Activated naive CD8-positive, alpha-beta T cell treated with anti-CD3 and anti-CD28 coated beads, Interleukin-2, amount 50 U/mL, for 24 hours (primary cell): ENCODE measurements at regions not wholly inside any gene's neighbourhood (a gene's known extent, or its start where the extent isn't known, plus 50 kb on each side); places are given as distances from the start of the nearest gene placed in this dataset.
A peak's percentile ranks its signal among the peaks of the same experiment; 100 is the strongest.

Experiments used
- ATAC-seq: fragments of 150-1000 bp; cut with Tn5 transposase; one replicate; pipeline ENCODE4 v1.10.0; 2021
- DNase-seq: peaks from one replicate; pipeline ENCODE4 v3.0.0; 2021
- H3K27ac Mint-ChIP-seq: one replicate; pipeline ENCODE4 v1.8.0; 2021; ENCODE audit warnings: mild to moderate bottlenecking, mixed read lengths
- H3K27me3 Mint-ChIP-seq: one replicate; pipeline ENCODE4 v1.8.0; 2021; ENCODE audit warnings: mixed read lengths
- H3K36me3 Mint-ChIP-seq: one replicate; pipeline ENCODE4 v1.8.0; 2021; ENCODE audit warnings: low read depth, mixed read lengths
- H3K4me1 Mint-ChIP-seq: one replicate; pipeline ENCODE4 v1.8.0; 2021; ENCODE audit warnings: mixed read lengths
- H3K4me3 Mint-ChIP-seq: one replicate; pipeline ENCODE4 v1.8.0; 2021; ENCODE audit warnings: mild to moderate bottlenecking, moderate library complexity, mixed read lengths
- H3K9me3 Mint-ChIP-seq: one replicate; pipeline ENCODE4 v1.8.0; 2021; ENCODE audit warnings: mixed read lengths

- H3K27ac Mint-ChIP-seq: no peak overlapping the region
Measured at GRCh38 chr4:10192331-10192730, 75.7 kb upstream of the WDR1 start.

GRCh38 chr4:10188400-10189004 is 71.9 kb upstream of the WDR1 start:
- no peaks in the 10 kb centered on the region for H3K36me3 Mint-ChIP-seq
- H3K4me3 Mint-ChIP-seq: no peak overlapping the region
- ATAC-seq: no peak
- no peaks in the 10 kb centered on the region for H3K9me3 Mint-ChIP-seq
- peaks cover 2% of the 10 kb centered on the region for H3K27me3 Mint-ChIP-seq
- H3K27ac Mint-ChIP-seq: no peak overlapping the region
- no peak for DNase-seq
- peaks cover 6% of the 10 kb centered on the region for H3K4me1 Mint-ChIP-seq

More at GRCh38 chr4:10192331-10192730, 75.7 kb upstream of the WDR1 start:
- H3K9me3 Mint-ChIP-seq: no peaks in the 10 kb centered on the region
- no peaks in the 10 kb centered on the region for H3K27me3 Mint-ChIP-seq
- no peaks in the 10 kb centered on the region for H3K4me1 Mint-ChIP-seq
- DNase-seq: no peak
- H3K4me3 Mint-ChIP-seq: no peak overlapping the region
- no peaks in the 10 kb centered on the region for H3K36me3 Mint-ChIP-seq
- no peak for ATAC-seq

- no peak overlapping the region for H3K4me3 Mint-ChIP-seq
- peaks cover 26% of the 10 kb centered on the region for H3K4me1 Mint-ChIP-seq
- ATAC-seq (no peak), DNase-seq (no peak)
- no peaks in the 10 kb centered on the region for H3K36me3 Mint-ChIP-seq
- no peak overlapping the region for H3K27ac Mint-ChIP-seq
- peaks cover 2% of the 10 kb centered on the region for H3K27me3 Mint-ChIP-seq
- H3K9me3 Mint-ChIP-seq: peaks cover 3% of the 10 kb centered on the region
Measured at GRCh38 chr4:10186228-10187214, 69.9 kb upstream of the WDR1 start.

GRCh38 chr4:10185518-10186227 is 69.1 kb upstream of the WDR1 start:
- Mint-ChIP-seq H3K27me3 (peaks cover 2% of the 10 kb centered on the region), H3K4me1 (peaks cover 35% of the 10 kb centered on the region), H3K4me3 (no peak overlapping the region), H3K27ac (no peak overlapping the region), H3K36me3 (no peaks in the 10 kb centered on the region), H3K9me3 (peaks cover 10% of the 10 kb centered on the region)
- no peak for DNase-seq
- no peak for ATAC-seq

- Mint-ChIP-seq H3K27me3 (peaks cover 2% of the 10 kb centered on the region), H3K27ac (no peak overlapping the region), H3K4me1 (peaks cover 45% of the 10 kb centered on the region)
Measured at GRCh38 chr4:10184501-10184938, 67.9 kb upstream of the WDR1 start.

GRCh38 chr4:10184041-10184440 is 67.4 kb upstream of the WDR1 start:
- DNase-seq: no peak
- Mint-ChIP-seq H3K4me3 (no peak overlapping the region), H3K9me3 (peaks cover 10% of the 10 kb centered on the region), H3K36me3 (peaks cover 3% of the 10 kb centered on the region), H3K27me3 (peaks cover 2% of the 10 kb centered on the region), H3K4me1 (peaks cover 45% of the 10 kb centered on the region), H3K27ac (no peak overlapping the region)
- ATAC-seq: no peak

More at GRCh38 chr4:10184501-10184938, 67.9 kb upstream of the WDR1 start:
- DNase-seq (no peak), ATAC-seq (no peak)
- Mint-ChIP-seq H3K9me3 (peaks cover 10% of the 10 kb centered on the region), H3K4me3 (no peak overlapping the region), H3K36me3 (peaks cover 3% of the 10 kb centered on the region)

- Mint-ChIP-seq H3K4me3 (no peak overlapping the region), H3K27me3 (peaks cover 2% of the 10 kb centered on the region), H3K4me1 (peaks cover 45% of the 10 kb centered on the region), H3K9me3 (peaks cover 10% of the 10 kb centered on the region), H3K27ac (peak overlapping the region; percentile 45), H3K36me3 (peaks cover 3% of the 10 kb centered on the region)
- ATAC-seq (peak; percentile 13), DNase-seq (no peak)
Measured at GRCh38 chr4:10183462-10183861, 66.9 kb upstream of the WDR1 start.

- peaks cover 3% of the 10 kb centered on the region for H3K36me3 Mint-ChIP-seq
- H3K27ac Mint-ChIP-seq: peak overlapping the region; percentile 91
- DNase-seq (peak; percentile 35), ATAC-seq (peak; percentile 57)
- peaks cover 2% of the 10 kb centered on the region for H3K27me3 Mint-ChIP-seq
- H3K4me1 Mint-ChIP-seq: peaks cover 45% of the 10 kb centered on the region
- H3K9me3 Mint-ChIP-seq: peaks cover 10% of the 10 kb centered on the region
- no peak overlapping the region for H3K4me3 Mint-ChIP-seq
Measured at GRCh38 chr4:10182446-10183424, 66.1 kb upstream of the WDR1 start.

- peaks cover 10% of the 10 kb centered on the region for H3K9me3 Mint-ChIP-seq
- no peak for DNase-seq
- peak; percentile 22 for ATAC-seq
- no peak overlapping the region for H3K4me3 Mint-ChIP-seq
- H3K27ac Mint-ChIP-seq: peak overlapping the region; percentile 91
- H3K36me3 Mint-ChIP-seq: peaks cover 3% of the 10 kb centered on the region
- peaks cover 2% of the 10 kb centered on the region for H3K27me3 Mint-ChIP-seq
- peaks cover 45% of the 10 kb centered on the region for H3K4me1 Mint-ChIP-seq
Measured at GRCh38 chr4:10181745-10182445, 65.3 kb upstream of the WDR1 start.

GRCh38 chr4:10180927-10181744 is 64.5 kb upstream of the WDR1 start:
- H3K4me1 Mint-ChIP-seq: peaks cover 45% of the 10 kb centered on the region
- peak overlapping the region; percentile 91 for H3K27ac Mint-ChIP-seq
- peak; percentile 23 for DNase-seq
- H3K27me3 Mint-ChIP-seq: peaks cover 2% of the 10 kb centered on the region
- ATAC-seq: peak; percentile 92
- H3K9me3 Mint-ChIP-seq: peaks cover 10% of the 10 kb centered on the region
- peaks cover 3% of the 10 kb centered on the region for H3K36me3 Mint-ChIP-seq
- peak overlapping the region; percentile 6 for H3K4me3 Mint-ChIP-seq

- DNase-seq (no peak), ATAC-seq (no peak)
- Mint-ChIP-seq H3K4me3 (no peak overlapping the region), H3K4me1 (peaks cover 45% of the 10 kb centered on the region), H3K36me3 (peaks cover 3% of the 10 kb centered on the region), H3K27ac (peak overlapping the region; percentile 91), H3K9me3 (peaks cover 10% of the 10 kb centered on the region), H3K27me3 (peaks cover 2% of the 10 kb centered on the region)
Measured at GRCh38 chr4:10180603-10180926, 64.0 kb upstream of the WDR1 start.

GRCh38 chr4:10179957-10180602 is 63.5 kb upstream of the WDR1 start:
- ATAC-seq (no peak), DNase-seq (no peak)
- Mint-ChIP-seq H3K4me3 (no peak overlapping the region), H3K4me1 (peaks cover 45% of the 10 kb centered on the region), H3K27ac (peak overlapping the region; percentile 91), H3K9me3 (peaks cover 10% of the 10 kb centered on the region), H3K36me3 (peaks cover 3% of the 10 kb centered on the region), H3K27me3 (no peaks in the 10 kb centered on the region)
